MCF 10A (cell line): ENCODE measurements at regions not wholly inside any gene's neighbourhood (a gene's known extent, or its start where the extent isn't known, plus 50 kb on each side); places are given as distances from the start of the nearest gene placed in this dataset.

Experiments used
- BruUV-seq: library from RNA; stranded (reverse); fragments of 400-500 nt; replicated peaks from 2 replicates; lab custom pipeline; 2021; lab: Mats Ljungman, UMichigan
- CTCF ChIA-PET: fragments of 300-600 bp; sonication (Branson Sonifier 250); formaldehyde crosslinking; extraction: SDS; loops from one replicate; lab custom pipeline; 2021; ENCODE audit warnings: antibody characterized with exemption, inconsistent platforms; lab: Yijun Ruan, JAX
- POLR2A ChIA-PET: fragments of 300-600, 350-650 bp; sonication (Branson Sonifier 250); formaldehyde crosslinking; extraction: SDS; loops from one replicate; lab custom pipeline; 2020; ENCODE audit warnings: antibody characterized with exemption, inconsistent platforms; lab: Yijun Ruan, JAX
- DNase-seq: peaks from one replicate; pipeline ENCODE4 v3.0.0-alpha.2; 2018; ENCODE audit not compliant: unreplicated experiment
- H3K27ac Mint-ChIP-seq: one replicate; pipeline ENCODE4 v1.8.0; 2022; ENCODE audit warnings: mild to moderate bottlenecking, low read depth, mixed read lengths; ENCODE audit not compliant: unreplicated experiment
- H3K27me3 Mint-ChIP-seq: one replicate; pipeline ENCODE4 v1.8.0; 2022; ENCODE audit warnings: mixed read lengths; ENCODE audit not compliant: insufficient read depth, unreplicated experiment
- H3K36me3 Mint-ChIP-seq: one replicate; pipeline ENCODE4 v1.8.0; 2022; ENCODE audit warnings: mild to moderate bottlenecking, moderate library complexity, mixed read lengths; ENCODE audit not compliant: insufficient read depth, unreplicated experiment
- H3K4me1 Mint-ChIP-seq: one replicate; pipeline ENCODE4 v1.8.0; 2022; ENCODE audit warnings: mixed read lengths; ENCODE audit not compliant: insufficient read depth, unreplicated experiment
- H3K4me3 Mint-ChIP-seq: one replicate; pipeline ENCODE4 v1.8.0; 2022; ENCODE audit warnings: mild to moderate bottlenecking, moderate library complexity, mixed read lengths; ENCODE audit not compliant: unreplicated experiment
- H3K9me3 Mint-ChIP-seq: one replicate; pipeline ENCODE4 v1.8.0; 2022; ENCODE audit warnings: mixed read lengths; ENCODE audit not compliant: unreplicated experiment
- intact Hi-C: fragments of 100-400 bp; cut with micrococcal nuclease; formaldehyde crosslinking; loops from 2 replicates; pipeline ENCODE4 v1.14.1; 2022
- TF ChIP-seq, protein P1 (sequence below): fragments of 200-600 bp; IDR thresholded peaks from one replicate; pipeline ENCODE4 v1.8.0; 2022; ENCODE audit warnings: antibody characterized with exemption, mild to moderate bottlenecking; ENCODE audit not compliant: unreplicated experiment

DNA sequence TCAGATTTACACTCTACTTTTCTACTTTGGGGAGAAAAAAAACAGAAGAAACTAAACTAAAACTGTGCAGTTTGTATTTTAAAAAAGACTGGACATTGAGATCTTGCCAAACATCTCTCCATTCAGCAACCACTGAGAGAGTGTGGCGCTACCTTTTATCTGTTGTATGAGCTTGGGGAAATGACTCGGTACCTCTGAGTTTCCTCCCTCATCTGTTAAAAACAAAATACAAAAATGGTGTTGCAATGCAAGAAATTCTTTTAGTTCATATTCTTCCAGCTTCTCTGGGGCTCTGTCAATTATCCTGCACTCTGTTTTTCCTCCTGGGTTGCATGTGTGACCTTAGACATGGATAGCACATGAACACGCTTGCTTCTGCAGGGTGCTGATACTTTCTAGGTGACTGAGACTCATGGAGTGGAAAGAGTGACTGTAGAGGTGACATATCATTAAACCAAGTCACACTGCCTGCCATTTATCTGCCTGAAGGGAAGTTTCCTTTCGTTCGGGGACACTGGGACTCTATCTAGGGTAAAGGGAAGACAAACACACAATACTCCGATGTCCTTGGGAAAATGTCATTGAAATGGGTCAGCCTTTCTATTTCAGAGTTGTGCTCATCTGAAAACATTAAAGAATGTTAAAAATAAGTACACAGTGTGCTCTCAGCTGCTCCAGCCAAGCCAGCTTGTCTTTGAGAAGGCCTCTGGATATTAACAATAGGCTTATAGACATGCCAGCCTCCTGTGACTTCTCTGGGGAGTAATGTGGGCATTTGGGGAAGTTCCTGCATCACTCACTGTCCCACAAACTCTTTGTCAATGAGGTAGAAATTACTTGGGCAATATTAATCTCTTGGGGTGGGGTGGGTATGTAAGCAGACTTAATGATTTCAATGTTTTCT is 91.4 kb downstream of the TRIB2 start:
- no peak overlapping the region for H3K27ac Mint-ChIP-seq
- CTCF ChIA-PET, result no interaction called here
- no TSS peak for BruUV-seq
- no peak overlapping the region for H3K4me3 Mint-ChIP-seq
- no peaks in the 10 kb centered on the region for H3K9me3 Mint-ChIP-seq
- H3K27me3 Mint-ChIP-seq, result no peaks in the 10 kb centered on the region
- DNase-seq, result no peak
- peaks cover 7% of the 10 kb centered on the region for H3K4me1 Mint-ChIP-seq
- H3K36me3 Mint-ChIP-seq, result no peaks in the 10 kb centered on the region
- POLR2A ChIA-PET, result interaction anchor here (1.3 kb wide), 1 partner anchor 10 kb away, joined by 3 read pairs; no protein-coding TSS in a partner anchor
- TF ChIP-seq, protein P1, sequence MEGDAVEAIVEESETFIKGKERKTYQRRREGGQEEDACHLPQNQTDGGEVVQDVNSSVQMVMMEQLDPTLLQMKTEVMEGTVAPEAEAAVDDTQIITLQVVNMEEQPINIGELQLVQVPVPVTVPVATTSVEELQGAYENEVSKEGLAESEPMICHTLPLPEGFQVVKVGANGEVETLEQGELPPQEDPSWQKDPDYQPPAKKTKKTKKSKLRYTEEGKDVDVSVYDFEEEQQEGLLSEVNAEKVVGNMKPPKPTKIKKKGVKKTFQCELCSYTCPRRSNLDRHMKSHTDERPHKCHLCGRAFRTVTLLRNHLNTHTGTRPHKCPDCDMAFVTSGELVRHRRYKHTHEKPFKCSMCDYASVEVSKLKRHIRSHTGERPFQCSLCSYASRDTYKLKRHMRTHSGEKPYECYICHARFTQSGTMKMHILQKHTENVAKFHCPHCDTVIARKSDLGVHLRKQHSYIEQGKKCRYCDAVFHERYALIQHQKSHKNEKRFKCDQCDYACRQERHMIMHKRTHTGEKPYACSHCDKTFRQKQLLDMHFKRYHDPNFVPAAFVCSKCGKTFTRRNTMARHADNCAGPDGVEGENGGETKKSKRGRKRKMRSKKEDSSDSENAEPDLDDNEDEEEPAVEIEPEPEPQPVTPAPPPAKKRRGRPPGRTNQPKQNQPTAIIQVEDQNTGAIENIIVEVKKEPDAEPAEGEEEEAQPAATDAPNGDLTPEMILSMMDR, result no peak
- intact Hi-C loops, result no loop called here

DNA sequence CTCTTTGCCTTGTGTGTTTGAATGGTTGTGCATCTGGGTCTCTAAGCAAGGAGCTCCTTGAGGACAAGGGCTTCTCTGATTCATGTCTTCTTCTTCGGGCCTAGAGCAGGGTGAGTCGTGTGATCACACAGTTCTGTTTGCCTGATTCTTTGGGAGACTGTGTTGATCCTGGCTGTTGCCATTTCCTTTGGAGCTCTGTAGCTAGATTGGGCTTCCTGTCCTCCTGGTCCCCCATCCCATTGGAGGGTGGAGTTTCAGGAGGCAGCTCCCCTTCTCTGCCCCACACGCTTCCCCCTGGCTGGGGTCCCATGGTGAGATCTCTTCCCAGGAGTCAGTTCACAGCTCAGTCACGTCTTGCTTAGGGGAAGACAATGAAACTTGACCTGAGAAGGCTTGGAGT is 92.8 kb downstream of the TRIB2 start:
- BruUV-seq, result no TSS peak
- Mint-ChIP-seq H3K4me1 (peaks cover 2% of the 10 kb centered on the region), H3K36me3 (no peaks in the 10 kb centered on the region), H3K4me3 (no peak overlapping the region), H3K27me3 (no peaks in the 10 kb centered on the region), H3K27ac (no peak overlapping the region), H3K9me3 (no peaks in the 10 kb centered on the region)
- intact Hi-C loops, result no loop called here
- TF ChIP-seq, protein P1, result no peak
- ChIA-PET CTCF (interaction anchor here (0.5 to 1.1 kb wide), 5 partner anchors 92 to 1054 kb away, joined by 3 to 4 read pairs (median 3); no protein-coding TSS in a partner anchor), POLR2A (interaction anchor here (1.3 kb wide), 1 partner anchor 12 kb away, joined by 3 read pairs; no protein-coding TSS in a partner anchor)
- DNase-seq, result no peak

- H3K4me3 Mint-ChIP-seq, result no peak overlapping the region
- H3K9me3 Mint-ChIP-seq, result no peaks in the 10 kb centered on the region
- intact Hi-C loops, result no loop called here
- H3K27ac Mint-ChIP-seq, result no peak overlapping the region
- no peaks in the 10 kb centered on the region for H3K27me3 Mint-ChIP-seq
- TF ChIP-seq, protein P1, result no peak
- H3K4me1 Mint-ChIP-seq, result no peaks in the 10 kb centered on the region
- no TSS peak for BruUV-seq
- DNase-seq, result no peak
- CTCF ChIA-PET, result interaction anchor here (0.6 kb wide), 1 partner anchor 72 kb away, joined by 3 read pairs; no protein-coding TSS in a partner anchor
- no peaks in the 10 kb centered on the region for H3K36me3 Mint-ChIP-seq
- POLR2A ChIA-PET, result interaction anchor here (0.6 kb wide), 1 partner anchor 116 kb away, joined by 3 read pairs; no protein-coding TSS in a partner anchor
Observed at GRCh38 chr2:12811916-12812315, 95.2 kb downstream of the TRIB2 start.

GRCh38 chr2:12813166-12813565 is 96.4 kb downstream of the TRIB2 start:
- Mint-ChIP-seq H3K4me3 (no peak overlapping the region), H3K4me1 (peaks cover under 1% of the 10 kb centered on the region), H3K27me3 (no peaks in the 10 kb centered on the region), H3K36me3 (peaks cover under 1% of the 10 kb centered on the region), H3K27ac (no peak overlapping the region), H3K9me3 (peaks cover 2% of the 10 kb centered on the region)
- CTCF ChIA-PET, result no interaction called here
- DNase-seq, result no peak
- TF ChIP-seq, protein P1, result no peak
- POLR2A ChIA-PET, result no interaction called here
- BruUV-seq, result no TSS peak
- intact Hi-C loops, result no loop called here
